Kidney (tissue), 13 donors: ENCODE measurements at regions not wholly inside any gene's neighbourhood (a gene's known extent, or its start where the extent isn't known, plus 50 kb on each side); places are given as distances from the start of the nearest gene placed in this dataset.

Source experiments
- DNase-seq, 5 donors: peaks; one replicate each; pipeline ENCODE4 v3.0.0-alpha.2; 2013 to 2020
- FAIRE-seq: peaks from 2 replicates; lab custom pipeline; 2012; peaks lifted over from hg19 to GRCh38; lab: Jason Lieb, UNC
- H3K27ac ChIP-seq, 2 donors: one replicate each; pipeline ENCODE4 v1.7.0; 2013; ENCODE audit warnings: low read depth in 2 of 2, low read length in 2 of 2, inconsistent platforms in 1 of 2
- H3K27me3 ChIP-seq: one replicate; pipeline ENCODE4 v1.7.1; 2013; ENCODE audit warnings: low read length, inconsistent platforms; ENCODE audit not compliant: control insufficient read depth, insufficient read depth
- H3K36me3 ChIP-seq, 3 donors: one replicate each; pipeline versions ENCODE4 v1.7.0 to v1.7.1; 2013; ENCODE audit warnings: low read length in 3 of 3, control low read depth in 1 of 3, inconsistent platforms in 1 of 3; ENCODE audit not compliant: insufficient read depth in 3 of 3, control insufficient read depth in 2 of 3
- H3K4me1 ChIP-seq, 3 donors: one replicate each; pipeline versions ENCODE4 v1.7.0 to v1.7.1; 2013; ENCODE audit warnings: low read length in 3 of 3, inconsistent platforms in 1 of 3, low read depth in 1 of 3; ENCODE audit not compliant: control insufficient read depth in 2 of 3, insufficient read depth in 2 of 3
- H3K4me3 ChIP-seq, 3 donors: one replicate each; pipeline versions ENCODE4 v1.7.0 to v1.8.1; 2013; ENCODE audit warnings: low read length in 3 of 3, control low read depth in 1 of 3, inconsistent platforms in 1 of 3
- H3K9ac ChIP-seq, 3 donors: one replicate each; pipeline versions ENCODE4 v1.7.0 to v1.7.1; 2013; ENCODE audit warnings: low read length in 3 of 3, control low read depth in 1 of 3, inconsistent platforms in 1 of 3
- H3K9me3 ChIP-seq, 3 donors: one replicate each; pipeline versions ENCODE4 v1.7.0 to v1.7.1; 2013; ENCODE audit warnings: low read length in 3 of 3, control low read depth in 1 of 3, inconsistent platforms in 1 of 3; ENCODE audit not compliant: control insufficient read depth in 2 of 3, insufficient read depth in 1 of 3
- intact Hi-C: fragments of 100-400 bp; cut with DNase I; formaldehyde crosslinking; loops from one replicate; pipeline ENCODE4 v1.11.1; 2022
- TF ChIP-seq, protein P1 (sequence below): IDR thresholded peaks from 3 replicates; pipeline ENCODE4 v1.5.1; 2012; ENCODE audit warnings: mild to moderate bottlenecking, moderate library complexity, borderline replicate concordance; ENCODE audit not compliant: insufficient read depth; ENCODE audit errors: extremely low read depth
- donor health status: control.
- donor health status: control.
- donor health status: control.
- donor health status: control.
- donor health status: control.
- donor health status: DM: yes; HTN: yes; CAD: no.
- donor health status: Normal renal cell carcinoma (clear cell type).

GRCh38 chr9:107751567-107752210 lies 262.1 kb upstream of the KLF4 start:
- Histone ChIP-seq H3K4me1 (peaks cover 0 to 8% (median 3%) of the 10 kb centered on the region in 3 donors), H3K9ac (no peak overlapping the region), H3K9me3 (no peaks in the 10 kb centered on the region), H3K36me3 (no peaks in the 10 kb centered on the region), H3K4me3 (no peak overlapping the region), H3K27ac (peak overlapping the region; percentile 26 to 70), H3K27me3 (no peaks in the 10 kb centered on the region)
- no peak for DNase-seq
- TF ChIP-seq, protein P1, sequence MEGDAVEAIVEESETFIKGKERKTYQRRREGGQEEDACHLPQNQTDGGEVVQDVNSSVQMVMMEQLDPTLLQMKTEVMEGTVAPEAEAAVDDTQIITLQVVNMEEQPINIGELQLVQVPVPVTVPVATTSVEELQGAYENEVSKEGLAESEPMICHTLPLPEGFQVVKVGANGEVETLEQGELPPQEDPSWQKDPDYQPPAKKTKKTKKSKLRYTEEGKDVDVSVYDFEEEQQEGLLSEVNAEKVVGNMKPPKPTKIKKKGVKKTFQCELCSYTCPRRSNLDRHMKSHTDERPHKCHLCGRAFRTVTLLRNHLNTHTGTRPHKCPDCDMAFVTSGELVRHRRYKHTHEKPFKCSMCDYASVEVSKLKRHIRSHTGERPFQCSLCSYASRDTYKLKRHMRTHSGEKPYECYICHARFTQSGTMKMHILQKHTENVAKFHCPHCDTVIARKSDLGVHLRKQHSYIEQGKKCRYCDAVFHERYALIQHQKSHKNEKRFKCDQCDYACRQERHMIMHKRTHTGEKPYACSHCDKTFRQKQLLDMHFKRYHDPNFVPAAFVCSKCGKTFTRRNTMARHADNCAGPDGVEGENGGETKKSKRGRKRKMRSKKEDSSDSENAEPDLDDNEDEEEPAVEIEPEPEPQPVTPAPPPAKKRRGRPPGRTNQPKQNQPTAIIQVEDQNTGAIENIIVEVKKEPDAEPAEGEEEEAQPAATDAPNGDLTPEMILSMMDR, result no peak
- intact Hi-C loops, result no loop called here
- FAIRE-seq, result no peak

- FAIRE-seq (no peak), DNase-seq (peak in 1 of 5 donors; percentile 91)
- Histone ChIP-seq H3K36me3 (no peaks in the 10 kb centered on the region), H3K27me3 (no peaks in the 10 kb centered on the region), H3K4me3 (no peak overlapping the region), H3K4me1 (peaks cover 0 to 8% (median 3%) of the 10 kb centered on the region in 3 donors), H3K9me3 (no peaks in the 10 kb centered on the region), H3K9ac (no peak overlapping the region), H3K27ac (peak overlapping the region; percentile 26 to 70)
- intact Hi-C loops, result no loop called here
- TF ChIP-seq, protein P1, result no peak
These were observed 261.4 kb upstream of the KLF4 start for GRCh38 chr9:107750741-107751566.

- H3K27ac ChIP-seq, result peak overlapping the region; percentile 4 to 49
- intact Hi-C loops, result no loop called here
- DNase-seq (peak in 4 of 5 donors; percentile 30 to 87 (median 38)), FAIRE-seq (no peak)
- H3K4me3 ChIP-seq, result no peak overlapping the region
- H3K36me3 ChIP-seq, result no peaks in the 10 kb centered on the region
- H3K9ac ChIP-seq, result no peak overlapping the region
- no peaks in the 10 kb centered on the region for H3K27me3 ChIP-seq
- H3K9me3 ChIP-seq, result no peaks in the 10 kb centered on the region
- TF ChIP-seq, protein P1, result no peak
- H3K4me1 ChIP-seq, result peaks cover 0 to 8% (median 3%) of the 10 kb centered on the region in 3 donors
These were observed 260.3 kb upstream of the KLF4 start for GRCh38 chr9:107749787-107750444.
